ENCODE measurements at regions not wholly inside any gene's neighbourhood (a gene's known extent, or its start where the extent isn't known, plus 50 kb on each side); places are given as distances from the start of the nearest gene placed in this dataset.

- in situ Hi-C loops (cut with HindIII; ENCODE audit: low sequenced_read_pairs): no loop called here
- DNase-seq (ENCODE audit: low spot score): no peak
Measured at GRCh38 chr2:14511541-14511940, 121.0 kb upstream of the LRATD1 start.

- no peak for DNase-seq (ENCODE audit: low spot score)
Measured at GRCh38 chr2:14513903-14514302, 118.6 kb upstream of the LRATD1 start.

GRCh38 chr2:14516844-14517243 is 115.7 kb upstream of the LRATD1 start:
- DNase-seq (ENCODE audit: low spot score): no peak
- in situ Hi-C loops (cut with HindIII; ENCODE audit: low sequenced_read_pairs): no loop called here

More at GRCh38 chr2:14513903-14514302, 118.6 kb upstream of the LRATD1 start:
- in situ Hi-C loops (cut with HindIII; ENCODE audit: low sequenced_read_pairs): no loop called here

- in situ Hi-C loops (cut with HindIII; ENCODE audit: low sequenced_read_pairs): no loop called here
- no peak for DNase-seq (ENCODE audit: low spot score)
Measured at GRCh38 chr2:14517731-14518130, 114.8 kb upstream of the LRATD1 start.

GRCh38 chr2:14520385-14520945 is 112.1 kb upstream of the LRATD1 start:
- DNase-seq (ENCODE audit: low spot score): no peak
- in situ Hi-C loops (cut with HindIII; ENCODE audit: low sequenced_read_pairs): no loop called here

GRCh38 chr2:14524041-14524802 is 108.3 kb upstream of the LRATD1 start:
- DNase-seq (ENCODE audit: low spot score): no peak
- in situ Hi-C loops (cut with HindIII; ENCODE audit: low sequenced_read_pairs): no loop called here

- DNase-seq (ENCODE audit: low spot score): no peak
- in situ Hi-C loops (cut with HindIII; ENCODE audit: low sequenced_read_pairs): no loop called here
Measured at GRCh38 chr2:14524803-14525080, 107.8 kb upstream of the LRATD1 start.

- in situ Hi-C loops (cut with HindIII; ENCODE audit: low sequenced_read_pairs): no loop called here
- no peak for DNase-seq (ENCODE audit: low spot score)
Measured at GRCh38 chr2:14530506-14530905, 102.0 kb upstream of the LRATD1 start.

- in situ Hi-C loops (cut with HindIII; ENCODE audit: low sequenced_read_pairs): no loop called here
- DNase-seq (ENCODE audit: low spot score): no peak
Measured at GRCh38 chr2:14533131-14533757, 99.3 kb upstream of the LRATD1 start.

GRCh38 chr2:14535156-14535555 is 97.4 kb upstream of the LRATD1 start:
- no peak for DNase-seq (ENCODE audit: low spot score)
- in situ Hi-C loops (cut with HindIII; ENCODE audit: low sequenced_read_pairs): no loop called here

- in situ Hi-C loops (cut with HindIII; ENCODE audit: low sequenced_read_pairs): no loop called here
- no peak for DNase-seq (ENCODE audit: low spot score)
Measured at GRCh38 chr2:14536976-14537375, 95.5 kb upstream of the LRATD1 start.

GRCh38 chr2:14540015-14540414 is 92.5 kb upstream of the LRATD1 start:
- in situ Hi-C loops (cut with HindIII; ENCODE audit: low sequenced_read_pairs): no loop called here
- DNase-seq (ENCODE audit: low spot score): no peak

GRCh38 chr2:14543284-14543683 is 89.2 kb upstream of the LRATD1 start:
- in situ Hi-C loops (cut with HindIII; ENCODE audit: low sequenced_read_pairs): no loop called here
- DNase-seq (ENCODE audit: low spot score): no peak

- no peak for DNase-seq (ENCODE audit: low spot score)
- in situ Hi-C loops (cut with HindIII; ENCODE audit: low sequenced_read_pairs): no loop called here
Measured at GRCh38 chr2:14544247-14544646, 88.3 kb upstream of the LRATD1 start.

- in situ Hi-C loops (cut with HindIII; ENCODE audit: low sequenced_read_pairs): no loop called here
- DNase-seq (ENCODE audit: low spot score): no peak
Measured at GRCh38 chr2:14547830-14548229, 84.7 kb upstream of the LRATD1 start.

GRCh38 chr2:14550658-14551057 is 81.9 kb upstream of the LRATD1 start:
- no peak for DNase-seq (ENCODE audit: low spot score)
- in situ Hi-C loops (cut with HindIII; ENCODE audit: low sequenced_read_pairs): no loop called here

GRCh38 chr2:14551069-14551468 is 81.4 kb upstream of the LRATD1 start:
- no peak for DNase-seq (ENCODE audit: low spot score)
- in situ Hi-C loops (cut with HindIII; ENCODE audit: low sequenced_read_pairs): no loop called here

- in situ Hi-C loops (cut with HindIII; ENCODE audit: low sequenced_read_pairs): no loop called here
- no peak for DNase-seq (ENCODE audit: low spot score)
Measured at GRCh38 chr2:14552286-14552685, 80.2 kb upstream of the LRATD1 start.

- in situ Hi-C loops (cut with HindIII; ENCODE audit: low sequenced_read_pairs): no loop called here
- DNase-seq (ENCODE audit: low spot score): no peak
Measured at GRCh38 chr2:14552818-14553217, 79.7 kb upstream of the LRATD1 start.

- in situ Hi-C loops (cut with HindIII; ENCODE audit: low sequenced_read_pairs): no loop called here
- DNase-seq (ENCODE audit: low spot score): no peak
Measured at GRCh38 chr2:14554849-14555545, 77.5 kb upstream of the LRATD1 start.
